ENCODE measurements at regions not wholly inside any gene's neighbourhood (a gene's known extent, or its start where the extent isn't known, plus 50 kb on each side); places are given as distances from the start of the nearest gene placed in this dataset.
A peak's percentile ranks its signal among the peaks of the same experiment; 100 is the strongest.

GRCh38 chr11:134876226-134876625 lies 464.2 kb upstream of the B3GAT1 start:
- in situ Hi-C loops (cut with HindIII; ENCODE audit: extremely low pct_ligation_motif_present, low pct_unique_long_range_greater_than_20kb), result no loop called here
- no peak overlapping the region for H2AFZ ChIP-seq (ENCODE audit: low read length)
- no peak overlapping the region for H3K27ac ChIP-seq (ENCODE audit: extremely low read length, insufficient read depth, low read length)
- no peak for DNase-seq (ENCODE audit: low spot score)
- H3K27me3 ChIP-seq (ENCODE audit: control insufficient read depth in 1 of 2, insufficient read depth in 2 of 2, low read length in 2 of 2), result peaks cover 0 to 16% of the 10 kb centered on the region in 2 experiments; a peak in 2 of 5 replicates
- FAIRE-seq, result no peak
- no peak overlapping the region for H3K9ac ChIP-seq (ENCODE audit: insufficient read depth, low read depth, low read length)
- ATAC-seq, result no peak
- no peaks in the 10 kb centered on the region for H3K79me2 ChIP-seq (ENCODE audit: insufficient read depth, low read length)
- ChIA-PET CTCF (ENCODE audit: low intra/inter-chr PET ratio, low total read pairs) (no interaction called here), POLR2A (no interaction called here)
- no peak overlapping the region for H3K4me2 ChIP-seq (ENCODE audit: low read depth, low read length)
- no peak overlapping the region for H3K4me3 ChIP-seq (replicated peaks in 1 of 3; ENCODE audit: insufficient read depth in 1 of 3, low read depth in 2 of 3, low read length in 3 of 3)
- no peaks in the 10 kb centered on the region for H3K9me3 ChIP-seq (ENCODE audit: low read length)
- H3K36me3 ChIP-seq (replicated peaks in 1 of 2; ENCODE audit: control insufficient read depth in 1 of 2, insufficient read depth in 2 of 2, low read length in 2 of 2), result no peaks in the 10 kb centered on the region
- TF ChIP-seq SATB2 (CRISPR knock-in tag; IDR thresholded peaks at IDR 0.05), result no peak
- TF ChIP-seq SMARCE1 (IDR thresholded peaks at IDR 0.05; ENCODE audit: borderline replicate concordance), result no peak
- TF ChIP-seq, protein P1, sequence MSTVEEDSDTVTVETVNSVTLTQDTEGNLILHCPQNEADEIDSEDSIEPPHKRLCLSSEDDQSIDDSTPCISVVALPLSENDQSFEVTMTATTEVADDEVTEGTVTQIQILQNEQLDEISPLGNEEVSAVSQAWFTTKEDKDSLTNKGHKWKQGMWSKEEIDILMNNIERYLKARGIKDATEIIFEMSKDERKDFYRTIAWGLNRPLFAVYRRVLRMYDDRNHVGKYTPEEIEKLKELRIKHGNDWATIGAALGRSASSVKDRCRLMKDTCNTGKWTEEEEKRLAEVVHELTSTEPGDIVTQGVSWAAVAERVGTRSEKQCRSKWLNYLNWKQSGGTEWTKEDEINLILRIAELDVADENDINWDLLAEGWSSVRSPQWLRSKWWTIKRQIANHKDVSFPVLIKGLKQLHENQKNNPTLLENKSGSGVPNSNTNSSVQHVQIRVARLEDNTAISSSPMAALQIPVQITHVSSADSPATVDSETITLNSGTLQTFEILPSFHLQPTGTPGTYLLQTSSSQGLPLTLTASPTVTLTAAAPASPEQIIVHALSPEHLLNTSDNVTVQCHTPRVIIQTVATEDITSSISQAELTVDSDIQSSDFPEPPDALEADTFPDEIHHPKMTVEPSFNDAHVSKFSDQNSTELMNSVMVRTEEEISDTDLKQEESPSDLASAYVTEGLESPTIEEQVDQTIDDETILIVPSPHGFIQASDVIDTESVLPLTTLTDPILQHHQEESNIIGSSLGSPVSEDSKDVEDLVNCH (CRISPR knock-in tag; IDR thresholded peaks at IDR 0.05), result no peak
- no peak for TF ChIP-seq SAP130 (CRISPR knock-in tag; IDR thresholded peaks at IDR 0.05; ENCODE audit: low read depth)
- TF ChIP-seq HOXA3 (CRISPR knock-in tag; IDR thresholded peaks at IDR 0.05), result no peak
- no TSS peak for BruUV-seq (replicated peaks)
- H3K4me1 ChIP-seq (ENCODE audit: insufficient read depth, low read length), result no peaks in the 10 kb centered on the region
- no peaks in the 10 kb centered on the region for H4K20me1 ChIP-seq (ENCODE audit: insufficient read depth, low read length)
- intact Hi-C loops (cut with micrococcal nuclease; ENCODE audit: unreplicated experiment), result no loop called here
- 6% methylated on average over 8 of the region's 8 CpGs for WGBS (ENCODE audit: low lambda C conversion rate)

- no peak for FAIRE-seq
- intact Hi-C loops (cut with micrococcal nuclease; ENCODE audit: unreplicated experiment), result loop anchor here (5.0 kb wide), 1 partner anchor 75 kb away; no protein-coding TSS in a partner anchor
- Histone ChIP-seq H3K4me1 (ENCODE audit: insufficient read depth, low read length) (no peaks in the 10 kb centered on the region), H3K79me2 (ENCODE audit: insufficient read depth, low read length) (no peaks in the 10 kb centered on the region), H3K9me3 (ENCODE audit: low read length) (no peaks in the 10 kb centered on the region), H2AFZ (ENCODE audit: low read length) (no peak overlapping the region), H3K27me3 (ENCODE audit: control insufficient read depth in 1 of 2, insufficient read depth in 2 of 2, low read length in 2 of 2) (peaks cover 4 to 8% of the 10 kb centered on the region in 2 experiments; a peak in 4 of 5 replicates), H4K20me1 (ENCODE audit: insufficient read depth, low read length) (no peaks in the 10 kb centered on the region), H3K4me2 (ENCODE audit: low read depth, low read length) (no peak overlapping the region), H3K4me3 (replicated peaks in 1 of 3; ENCODE audit: insufficient read depth in 1 of 3, low read depth in 2 of 3, low read length in 3 of 3) (no peak overlapping the region), H3K9ac (ENCODE audit: insufficient read depth, low read depth, low read length) (no peak overlapping the region), H3K36me3 (replicated peaks in 1 of 2; ENCODE audit: control insufficient read depth in 1 of 2, insufficient read depth in 2 of 2, low read length in 2 of 2) (no peaks in the 10 kb centered on the region), H3K27ac (ENCODE audit: extremely low read length, insufficient read depth, low read length) (no peak overlapping the region)
- no peak for DNase-seq (ENCODE audit: low spot score)
- 9% methylated on average over 11 of the region's 11 CpGs for WGBS (ENCODE audit: low lambda C conversion rate)
- ChIA-PET POLR2A (no interaction called here), CTCF (ENCODE audit: low intra/inter-chr PET ratio, low total read pairs) (no interaction called here)
- BruUV-seq (replicated peaks), result no TSS peak
- in situ Hi-C loops (cut with HindIII; ENCODE audit: extremely low pct_ligation_motif_present, low pct_unique_long_range_greater_than_20kb), result no loop called here
- ATAC-seq, result peak; percentile 35; the same call in 1 of the 3 replicates
- no peak for TF ChIP-seq ZBTB39 (CRISPR knock-in tag; IDR thresholded peaks at IDR 0.05)
- no peak for TF ChIP-seq NFIC (IDR thresholded peaks at IDR 0.05; ENCODE audit: low read length)
- TF ChIP-seq PHF20 (CRISPR knock-in tag; IDR thresholded peaks at IDR 0.05), result no peak
- TF ChIP-seq ZSCAN22 (CRISPR knock-in tag; IDR thresholded peaks at IDR 0.05), result no peak
- no peak for TF ChIP-seq WIZ (CRISPR knock-in tag; IDR thresholded peaks at IDR 0.05)
Observed at GRCh38 chr11:134866981-134867675, 455.1 kb upstream of the B3GAT1 start.
